ENCODE measurements at regions not wholly inside any gene's neighbourhood (a gene's known extent, or its start where the extent isn't known, plus 50 kb on each side); places are given as distances from the start of the nearest gene placed in this dataset.
"Not testable (repeated sequence)": the region's sequence is repeated elsewhere in the genome, so short reads cannot be mapped to it uniquely, and the experiment has no call there.

DNA sequence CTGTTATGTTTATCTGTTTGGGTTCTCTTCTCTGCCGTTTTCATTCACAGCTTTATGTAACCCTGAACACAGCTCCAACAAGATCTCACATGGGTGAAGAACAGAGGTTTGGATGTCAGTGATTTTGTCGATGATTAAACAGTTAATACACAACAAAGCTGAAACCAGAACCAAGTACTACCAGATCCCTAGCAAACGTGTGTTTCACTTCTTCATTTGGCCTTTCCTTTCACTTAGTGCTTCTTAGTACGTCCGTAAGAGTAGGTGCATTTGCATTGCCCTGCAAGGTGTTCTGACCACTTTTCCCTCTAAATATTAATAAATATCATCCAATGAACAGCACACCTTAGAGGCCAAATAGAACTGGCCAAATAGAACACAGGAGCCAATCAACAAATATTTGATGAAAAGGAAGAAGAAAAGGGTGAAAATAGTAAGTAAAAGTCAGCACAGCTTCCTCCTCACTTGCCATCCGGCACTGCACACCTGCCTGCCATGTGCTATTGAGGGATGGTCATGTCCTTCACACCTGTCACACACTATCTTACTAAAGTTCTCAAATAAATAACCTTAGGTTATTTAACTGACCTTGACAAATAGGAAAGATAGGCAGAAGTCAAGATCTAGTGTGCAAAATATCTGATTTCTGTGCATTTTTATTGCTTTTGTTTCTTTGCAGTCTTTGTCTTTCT is 252.6 kb upstream of the ANKRD30A start:
- no peak for DNase-seq

DNA sequence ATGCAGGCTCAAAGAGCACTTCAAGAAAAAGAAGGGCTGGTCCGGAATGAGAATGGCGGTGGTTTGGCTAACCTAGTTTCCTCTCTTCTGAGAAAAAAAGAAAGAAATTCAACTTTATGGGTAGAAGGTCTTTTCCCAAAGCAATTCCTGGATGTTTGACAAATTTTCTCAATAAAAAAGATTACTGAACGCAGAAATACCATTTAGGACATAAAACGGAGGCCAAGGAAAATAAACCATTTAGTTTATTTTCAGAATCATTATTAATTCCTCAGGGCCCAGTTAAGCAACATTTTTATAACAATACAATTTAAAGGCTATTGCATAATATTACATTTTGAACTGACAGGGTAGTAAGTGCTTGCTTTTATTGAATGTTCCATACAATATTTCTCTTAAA is 284.6 kb upstream of the ANKRD30A start:
- no peak for DNase-seq

DNA sequence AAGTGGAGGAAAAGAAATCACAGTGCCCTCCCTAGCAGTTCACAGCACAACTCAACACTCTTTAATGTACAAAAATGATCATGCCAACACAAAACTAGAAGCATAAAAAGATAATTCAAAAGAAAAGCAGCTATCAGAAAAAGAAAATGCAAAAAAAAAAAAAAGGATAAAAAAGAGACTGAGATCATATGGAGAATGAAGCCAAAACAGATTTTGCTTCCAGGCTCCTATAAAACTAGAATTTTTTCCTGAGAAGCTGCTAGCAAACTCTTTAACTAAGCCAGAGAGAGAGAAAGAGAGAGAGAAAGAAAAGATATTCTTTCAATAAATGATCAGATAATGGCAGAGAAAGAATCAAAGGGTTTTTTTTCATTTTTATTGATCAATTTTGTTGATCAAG is 288.0 kb upstream of the ANKRD30A start:
- DNase-seq: no peak

DNA sequence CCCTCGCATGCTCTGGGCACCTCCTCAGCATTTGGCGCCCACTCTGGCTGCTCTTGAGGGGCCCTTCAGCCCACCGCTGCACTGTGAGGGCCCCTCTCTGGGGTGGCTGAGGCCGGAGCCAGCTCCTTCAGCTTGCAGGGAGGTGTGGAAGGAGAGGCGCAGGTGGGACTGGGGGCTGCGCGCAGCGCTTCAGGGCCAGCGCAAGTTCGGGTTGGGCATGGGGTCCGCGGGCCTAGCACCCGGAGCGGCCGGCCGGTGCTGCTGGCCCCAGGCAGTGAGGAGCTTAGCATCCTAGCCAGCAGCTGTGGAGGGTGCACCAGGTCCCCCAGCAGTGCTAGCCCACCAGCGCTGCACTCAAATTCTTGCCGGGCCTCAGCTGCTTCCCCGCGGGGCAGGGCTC is 305.6 kb upstream of the ANKRD30A start:
- no peak for DNase-seq

DNA sequence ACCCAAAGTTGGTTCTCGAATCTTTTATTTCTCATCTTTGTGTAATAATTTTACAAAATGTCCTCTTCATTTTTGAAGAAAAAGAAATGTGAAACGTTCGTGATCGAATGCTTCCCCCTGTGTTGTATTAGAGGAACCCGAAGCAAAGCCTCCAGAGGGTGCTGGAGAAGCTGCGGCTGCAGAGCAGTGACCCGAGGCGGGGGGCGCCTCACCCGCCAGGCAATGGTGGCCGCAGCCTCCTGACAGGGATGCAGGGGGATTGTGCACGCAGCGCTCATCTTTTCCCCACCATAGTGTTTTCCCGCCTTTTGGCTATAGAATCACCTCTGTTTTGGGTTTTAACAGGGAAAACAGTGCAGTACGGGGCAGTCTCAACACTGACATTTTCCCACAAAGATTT is 307.5 kb upstream of the ANKRD30A start:
- DNase-seq: no peak

DNA sequence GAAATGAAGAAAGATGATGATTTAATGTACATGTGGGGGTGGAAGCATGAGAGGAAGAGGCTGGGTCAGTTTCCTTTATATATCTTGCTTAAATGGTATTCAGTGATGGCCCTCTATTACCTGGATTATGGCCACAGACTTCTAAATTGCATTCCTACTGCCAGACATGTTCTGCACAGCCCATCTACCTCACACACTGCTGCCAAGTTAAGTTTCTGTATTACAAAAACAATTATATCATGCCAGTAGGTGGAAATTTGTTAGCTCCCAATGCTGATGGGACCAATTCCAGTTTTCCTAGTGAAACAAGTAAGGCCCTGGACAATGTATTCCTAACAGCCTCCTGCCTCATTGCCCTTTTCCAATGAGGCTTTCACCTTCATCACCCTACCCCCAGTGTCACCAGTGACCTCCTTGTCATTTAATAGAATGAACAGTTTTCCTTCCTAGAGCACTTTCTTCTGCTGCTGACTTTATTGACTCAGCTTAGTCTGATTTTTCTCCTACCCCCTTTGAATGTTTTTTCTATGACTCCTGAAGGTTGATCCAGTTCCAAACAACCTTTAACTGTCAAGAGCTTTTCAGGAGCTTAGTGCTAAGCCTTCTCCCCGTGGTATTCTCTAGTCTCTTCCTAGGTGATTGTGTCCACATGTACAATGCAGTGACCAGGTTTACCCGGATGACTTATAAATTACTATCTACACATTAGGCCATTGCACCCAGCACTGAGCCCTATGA is 316.6 kb upstream of the ANKRD30A start:
- DNase-seq: no peak

DNA sequence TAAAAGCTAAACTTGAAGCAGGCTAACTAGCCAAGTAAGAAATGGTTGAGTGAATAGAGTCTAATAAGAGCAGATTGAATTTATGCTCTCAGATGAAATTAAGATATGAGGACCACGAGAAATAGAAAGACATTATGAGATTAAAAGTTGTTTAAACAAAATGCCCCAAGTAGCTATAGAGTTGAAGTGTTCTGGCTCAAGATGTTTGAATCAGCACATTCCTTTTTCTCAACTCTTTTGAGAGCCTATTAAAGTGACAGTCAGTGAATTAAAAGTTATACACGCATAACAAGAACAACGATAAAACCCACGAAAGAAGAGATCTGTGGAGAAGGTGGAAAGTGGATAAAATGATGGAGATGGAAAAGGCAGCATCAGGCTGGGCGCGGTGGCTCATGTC is 322.2 kb upstream of the ANKRD30A start:
- DNase-seq: no peak

DNA sequence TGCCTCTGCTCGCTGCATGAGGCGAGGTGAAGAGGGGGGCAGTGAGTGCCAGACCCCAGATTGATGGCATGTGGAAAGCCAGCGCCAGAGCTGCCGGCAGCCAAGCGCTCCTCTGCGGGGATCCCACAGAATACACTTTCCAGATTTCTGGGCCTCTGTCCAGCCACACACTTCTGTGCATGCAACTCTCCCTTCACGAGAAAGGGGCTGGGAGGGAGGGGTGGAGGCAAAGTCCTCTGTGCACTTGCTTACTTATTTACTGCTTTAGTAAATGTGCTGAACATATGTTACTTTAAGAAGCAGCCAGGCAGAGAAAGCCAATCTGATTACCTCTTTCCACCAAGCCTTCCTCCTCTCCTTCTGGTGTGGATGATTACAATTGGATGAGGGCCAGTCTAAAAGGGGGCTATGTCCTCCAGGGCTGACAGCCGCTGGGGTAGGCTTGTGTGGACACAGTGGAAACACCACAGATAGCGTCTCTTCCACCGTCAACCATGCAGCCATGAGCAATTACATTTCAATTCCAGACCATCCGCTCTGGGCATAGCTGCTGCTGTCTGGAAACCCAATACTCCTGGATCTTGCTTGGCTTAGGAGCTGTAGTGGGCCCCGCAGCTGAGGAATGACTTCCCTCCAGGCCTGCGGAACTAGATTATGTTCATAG is 322.8 kb upstream of the ANKRD30A start:
- DNase-seq: no peak

DNA sequence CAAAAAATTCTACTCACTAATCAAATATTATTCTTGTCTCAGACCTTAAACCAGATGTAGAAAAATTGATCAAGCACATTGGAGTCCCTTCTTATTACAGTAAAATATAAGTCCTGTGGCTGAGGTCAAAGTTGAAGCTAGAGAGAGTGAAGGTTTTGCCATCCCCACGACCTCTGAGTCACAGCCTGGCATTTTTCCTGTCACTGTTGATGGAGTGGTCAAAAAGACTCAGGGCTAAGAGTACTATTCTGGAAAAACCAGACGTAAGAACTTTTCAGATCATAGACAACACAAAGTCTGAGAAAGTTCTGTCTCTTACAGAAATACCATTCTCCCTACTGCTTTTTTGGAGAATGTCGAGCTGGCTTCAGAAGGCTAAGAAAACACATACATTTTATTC is 323.7 kb upstream of the ANKRD30A start:
- no peak for DNase-seq

DNA sequence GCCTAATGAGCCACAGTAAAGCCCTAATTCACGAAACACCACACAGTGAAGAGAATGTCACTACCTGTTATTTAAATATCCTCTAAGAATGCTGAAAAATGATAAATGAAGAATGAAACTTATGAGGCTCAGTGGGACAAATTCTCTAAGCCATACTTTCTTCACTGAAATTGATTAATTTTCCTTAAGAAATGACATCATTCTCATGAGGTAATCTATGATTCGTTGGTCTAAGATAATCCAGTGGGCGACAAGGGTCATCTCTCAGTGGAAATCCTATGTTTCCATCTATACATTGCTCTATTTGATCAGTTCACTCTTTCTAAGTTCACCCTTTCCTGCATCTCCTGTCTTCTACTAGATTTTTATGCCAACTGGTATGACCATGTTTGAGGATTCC is 330.4 kb upstream of the ANKRD30A start:
- no peak for DNase-seq

DNA sequence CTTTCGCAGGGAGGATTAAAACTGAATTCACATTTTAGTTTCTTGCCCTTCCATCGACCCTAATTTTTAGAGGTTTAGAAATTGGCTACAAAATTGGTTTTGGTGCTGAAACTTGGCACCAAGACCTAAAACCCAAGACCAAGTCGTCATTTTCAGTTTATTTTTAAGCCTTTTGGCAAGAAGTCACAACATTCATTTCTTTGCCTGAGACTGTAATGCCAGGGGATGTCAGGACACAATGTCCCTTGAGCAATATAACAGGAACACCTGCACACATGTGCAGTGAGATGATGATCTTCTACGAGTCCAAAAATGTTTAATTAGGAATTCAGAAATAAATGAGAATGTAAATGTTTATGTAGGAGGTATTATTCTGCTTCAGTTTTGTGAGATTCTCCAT is 335.4 kb upstream of the ANKRD30A start:
- no peak for DNase-seq

DNA sequence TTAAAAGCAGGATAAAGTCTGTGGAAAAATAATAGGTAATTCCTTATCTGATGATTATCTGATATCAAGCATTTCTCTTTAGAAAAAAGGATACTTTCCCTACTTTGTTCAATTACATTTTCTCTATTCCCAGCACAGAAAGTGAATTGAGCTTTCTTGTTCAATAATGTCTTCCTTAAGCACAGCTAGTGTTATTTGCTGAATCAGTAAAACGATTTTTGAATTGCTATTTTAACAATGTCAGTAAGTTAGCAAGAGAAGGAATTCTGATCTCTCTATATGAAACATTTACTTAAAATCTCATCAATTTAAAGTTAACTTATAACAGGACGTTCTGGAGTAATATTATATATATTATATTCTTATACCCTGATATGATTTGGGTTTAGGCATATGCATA is 337.2 kb upstream of the ANKRD30A start:
- no peak for DNase-seq

DNA sequence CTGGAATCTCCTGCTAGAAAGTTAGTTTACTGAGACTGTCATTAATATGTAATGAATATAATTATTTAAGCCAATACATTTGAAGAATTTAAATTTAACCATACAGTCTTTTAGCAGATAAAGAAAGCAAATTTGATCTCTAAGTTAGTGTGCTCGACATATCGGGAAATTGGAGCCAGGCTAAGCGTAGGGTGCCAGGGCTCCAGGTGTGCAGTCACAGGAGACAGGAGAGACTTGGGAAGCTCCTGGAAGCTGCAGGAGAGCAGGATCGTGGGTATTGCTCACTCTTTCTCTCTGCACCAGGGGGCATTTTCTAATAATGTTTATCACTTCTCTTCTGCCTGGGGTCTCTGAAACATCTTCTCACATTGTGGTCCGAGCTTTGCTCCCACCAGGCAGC is 342.0 kb upstream of the ANKRD30A start:
- DNase-seq: no peak

DNA sequence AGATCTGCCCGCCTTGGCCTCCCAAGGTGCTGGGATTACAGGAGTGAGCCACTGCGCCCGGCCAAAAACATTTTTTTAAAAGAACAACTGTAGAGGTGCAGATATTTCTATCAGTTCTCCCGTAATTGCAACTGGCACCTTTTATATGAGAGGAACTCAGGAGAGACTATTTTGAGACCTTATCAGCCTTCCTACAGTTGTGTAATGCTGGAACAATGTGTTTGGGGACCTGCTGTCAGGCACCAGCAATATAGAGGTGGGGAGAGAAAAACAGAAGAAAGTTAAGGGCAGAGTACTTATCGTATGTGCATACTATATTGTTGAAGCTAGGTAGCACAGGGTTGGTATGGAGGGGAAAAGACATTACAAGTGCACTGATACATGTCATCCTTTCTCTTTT is 343.8 kb upstream of the ANKRD30A start:
- no peak for DNase-seq

DNA sequence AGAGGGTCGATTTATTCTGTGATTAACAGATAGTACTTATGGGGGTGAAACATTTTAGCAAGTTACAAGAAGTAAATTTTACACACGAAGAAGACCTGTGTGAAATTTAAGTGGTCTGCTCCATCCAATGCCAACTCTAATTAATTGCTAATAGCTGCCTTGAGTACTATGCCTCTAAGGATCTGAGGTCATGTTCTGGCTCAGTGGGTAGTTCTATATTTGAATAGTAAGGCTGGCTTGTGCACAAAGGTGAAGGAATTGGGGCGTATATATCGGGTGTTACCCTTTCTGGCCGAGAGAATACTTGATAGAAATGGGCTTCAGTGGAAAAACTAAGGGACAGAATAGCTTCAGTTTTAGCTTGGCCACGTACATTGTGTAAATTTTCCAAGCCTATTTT is 345.2 kb upstream of the ANKRD30A start:
- DNase-seq: no peak

DNA sequence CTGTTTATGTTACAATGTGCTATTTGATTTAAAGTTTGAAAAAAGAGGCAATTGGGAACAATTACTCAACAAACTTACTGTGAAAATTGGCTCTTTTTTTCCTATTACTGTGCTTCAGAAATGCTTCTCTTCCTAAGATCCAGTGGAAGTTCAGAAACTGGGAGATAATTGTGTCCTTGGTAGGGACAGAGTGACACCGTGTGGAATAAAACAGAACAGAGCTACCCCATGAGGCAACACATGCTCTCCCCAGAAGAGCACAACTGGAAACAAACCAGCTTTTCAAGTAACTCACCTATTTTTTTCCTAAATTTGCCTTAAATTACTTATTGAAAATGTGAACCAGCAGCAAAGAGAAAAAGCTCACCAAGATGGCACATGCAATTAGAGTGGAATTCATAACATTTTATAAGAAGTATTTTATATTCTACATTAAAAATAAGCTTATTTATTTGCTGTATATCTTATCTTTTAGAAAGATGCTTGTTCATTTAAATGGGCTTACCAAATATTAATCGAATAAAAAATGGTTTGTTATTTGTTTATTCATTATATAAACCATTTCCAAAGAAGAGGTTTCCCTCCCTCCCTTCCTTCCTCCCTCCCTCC is 346.1 kb upstream of the ANKRD30A start:
- no peak for DNase-seq

DNA sequence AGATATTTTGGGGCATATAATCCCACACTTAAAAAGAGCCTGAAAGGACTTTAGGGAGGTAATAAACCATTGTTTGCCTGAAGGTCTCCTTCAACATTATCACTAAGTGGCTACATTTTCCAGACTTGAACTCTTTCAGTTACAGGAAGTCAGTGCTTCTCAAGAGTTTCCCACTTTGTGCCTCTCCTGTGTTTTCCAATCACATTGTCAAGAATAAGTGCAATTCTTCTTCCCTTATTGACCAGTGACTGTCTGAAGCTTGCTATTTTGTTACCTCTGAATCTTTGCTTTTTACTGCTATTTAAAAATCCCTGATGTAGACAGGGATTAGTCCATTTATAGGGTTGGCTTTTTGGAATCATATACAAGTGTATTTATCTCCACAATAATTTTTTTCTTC is 346.7 kb upstream of the ANKRD30A start:
- DNase-seq: no peak

DNA sequence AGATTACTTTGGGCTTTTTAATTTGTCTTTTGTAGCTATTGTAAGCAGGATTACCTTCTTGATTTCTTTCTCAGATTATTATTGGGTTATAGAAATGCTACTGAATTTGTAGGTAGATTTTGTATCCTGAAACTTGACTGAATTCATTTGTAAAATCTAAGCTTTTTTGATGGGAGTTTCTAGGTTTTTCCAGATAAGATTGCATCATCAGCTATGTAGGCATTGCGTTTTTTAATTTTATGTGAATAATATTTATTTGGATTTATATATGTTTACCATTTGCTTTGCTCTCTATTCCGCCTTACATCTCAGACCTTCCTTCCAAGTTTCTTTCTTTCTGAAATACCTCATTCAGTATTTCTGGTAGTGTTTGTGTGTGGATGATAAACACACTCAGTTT is 351.7 kb upstream of the ANKRD30A start:
- DNase-seq: no peak

DNA sequence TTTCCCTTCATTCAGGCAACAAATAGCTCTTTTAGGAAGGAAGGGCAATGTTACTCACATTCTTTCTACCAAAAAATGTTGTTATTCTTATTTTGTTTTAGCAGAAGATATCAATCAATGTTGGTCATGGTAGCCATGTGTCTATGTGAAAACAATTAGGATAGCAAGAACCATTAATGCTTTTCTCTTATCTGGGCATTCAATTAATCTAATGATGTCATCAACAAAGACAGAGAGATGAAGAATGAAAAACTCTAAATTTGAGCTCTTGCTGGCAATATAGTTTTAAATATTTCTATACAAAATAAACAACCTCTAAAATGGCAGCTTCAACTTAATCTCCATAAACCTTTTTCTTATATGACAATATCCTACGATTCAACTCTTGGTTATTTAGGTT is 353.7 kb upstream of the ANKRD30A start:
- no peak for DNase-seq

DNA sequence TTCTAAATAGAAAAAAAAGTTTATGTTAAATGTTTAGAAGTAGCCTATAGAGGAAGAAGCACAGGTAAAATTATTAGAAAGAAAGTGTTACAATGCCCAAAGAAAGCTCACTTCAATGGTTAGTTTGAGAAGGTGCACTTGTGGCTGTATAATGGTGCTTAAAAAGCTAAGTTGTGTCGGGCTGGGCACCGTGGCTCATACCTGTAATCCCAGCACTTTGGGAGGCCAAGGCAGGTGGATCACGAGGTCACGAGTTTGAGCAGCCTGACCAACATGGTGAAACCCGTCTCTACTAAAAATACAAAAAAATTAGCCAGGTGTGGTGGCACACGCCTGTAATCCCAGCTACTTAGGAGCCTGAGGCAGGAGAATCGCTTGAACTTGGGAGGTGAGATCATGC is 355.7 kb upstream of the ANKRD30A start:
- DNase-seq: not testable (repeated sequence)

DNA sequence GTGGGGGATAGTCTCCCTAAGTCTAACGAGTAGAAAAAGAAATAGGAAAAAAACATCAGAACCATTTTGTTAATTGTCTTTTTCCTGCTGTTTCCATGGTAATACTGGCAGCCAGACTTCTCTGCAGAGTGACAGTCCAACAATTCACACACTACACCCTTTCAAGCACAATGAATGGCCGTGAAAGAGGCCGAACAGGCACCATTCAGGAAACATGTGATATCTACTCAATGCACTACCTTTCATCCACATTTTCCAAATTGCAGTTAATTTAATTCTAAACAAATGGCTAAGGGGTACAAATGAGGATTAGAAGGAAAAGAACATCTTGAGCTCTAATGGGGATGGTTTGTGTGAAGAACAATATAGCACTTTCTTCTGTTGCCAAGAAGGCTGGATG is 358.5 kb upstream of the ANKRD30A start:
- no peak for DNase-seq

DNA sequence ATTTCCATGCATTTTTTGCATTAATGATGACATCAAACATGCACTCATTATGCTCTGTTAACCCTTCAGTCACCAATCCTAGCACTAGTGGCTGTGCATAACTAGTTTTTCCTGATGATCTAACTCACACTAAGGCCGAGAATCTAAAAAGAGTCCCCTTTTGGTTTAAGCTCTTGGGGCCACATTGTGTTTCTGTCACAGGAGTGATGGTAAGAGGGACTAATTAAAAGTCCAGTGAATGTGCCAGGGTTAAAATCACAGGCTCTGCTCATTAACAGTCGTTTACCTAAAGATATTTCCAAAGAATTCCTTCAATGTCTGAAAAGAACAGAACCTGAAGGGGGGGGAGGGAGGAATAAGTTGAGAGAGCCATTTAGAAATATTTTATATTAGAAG is 359.0 kb upstream of the ANKRD30A start:
- no peak for DNase-seq

DNA sequence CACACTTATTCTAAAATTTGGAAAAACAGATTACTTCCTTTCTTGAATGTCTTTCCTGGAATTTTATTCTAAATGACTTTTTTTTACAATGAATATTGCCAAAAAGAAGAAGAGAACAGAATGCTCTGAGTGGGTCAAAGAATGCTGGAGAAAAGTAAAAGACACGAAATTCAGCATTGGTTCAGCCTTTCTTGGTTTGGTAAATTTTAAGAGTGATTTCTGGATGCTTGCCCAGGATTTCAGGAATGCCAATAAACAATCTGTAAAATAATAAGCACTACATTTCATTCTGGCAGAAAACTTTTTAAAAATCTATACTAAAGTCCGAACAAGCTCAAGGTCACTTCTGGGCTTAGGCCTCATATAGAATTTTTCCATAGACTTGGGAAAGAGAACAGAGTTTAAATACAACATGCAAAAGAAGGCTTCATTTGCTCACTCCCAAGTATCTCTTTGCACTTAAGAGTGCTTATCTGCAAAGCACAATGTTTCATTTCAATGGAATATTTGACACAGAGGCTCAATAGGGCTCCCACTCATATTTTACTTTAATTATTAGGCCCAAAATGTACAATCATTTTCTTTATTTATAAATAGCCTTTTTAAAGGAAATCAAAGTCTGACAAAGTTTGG is 359.5 kb upstream of the ANKRD30A start:
- DNase-seq: no peak

DNA sequence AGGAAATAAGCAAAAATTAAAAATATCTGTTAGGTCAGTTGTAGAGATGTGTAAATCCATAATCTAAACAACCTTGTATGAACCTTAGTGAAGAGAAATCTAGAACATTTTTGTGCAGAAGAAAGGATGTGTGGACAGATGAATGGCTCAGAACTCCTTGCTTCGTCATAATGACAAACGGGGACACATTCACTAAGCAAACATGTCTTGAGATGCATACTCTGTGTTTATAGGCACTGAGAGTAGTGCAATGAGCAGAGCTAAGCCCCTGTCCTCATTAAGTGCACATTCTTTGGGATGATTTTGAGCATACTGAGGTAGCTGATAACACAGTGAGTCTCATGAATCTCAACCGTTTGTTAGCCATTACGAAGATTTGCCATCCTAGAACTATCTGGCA is 360.6 kb upstream of the ANKRD30A start:
- DNase-seq: no peak
